ENCODE measurements at regions not wholly inside any gene's neighbourhood (a gene's known extent, or its start where the extent isn't known, plus 50 kb on each side); places are given as distances from the start of the nearest gene placed in this dataset.

GRCh38 chr2:26527726-26528585, 50.0 kb upstream of the OTOF start:
- TF ChIP-seq POLR2A (IDR thresholded peaks at IDR 0.05) (no peak), CTCF (IDR thresholded peaks at IDR 0.05 in 4 of 5, conservative IDR thresholded peaks at IDR 0.05 in 1 of 5) (no peak)
- Histone ChIP-seq H3K27me3 (no peaks in the 10 kb centered on the region), H3K9me3 (no peaks in the 10 kb centered on the region), H3K36me3 (no peaks in the 10 kb centered on the region), H3K27ac (no peak overlapping the region), H3K4me3 (no peak overlapping the region), H3K4me1 (no peaks in the 10 kb centered on the region)
- ATAC-seq (no peak), DNase-seq (no peak)
- intact Hi-C loops (cut with DNase I; ENCODE audit: low total_unique reads), result no loop called here
- in situ Hi-C loops (cut with MboI; ENCODE audit: low sequenced_read_pairs in 4 of 4), result no loop called here
